GM18498 (cell line): ENCODE measurements at regions not wholly inside any gene's neighbourhood (a gene's known extent, or its start where the extent isn't known, plus 50 kb on each side); places are given as distances from the start of the nearest gene placed in this dataset.
"Not testable (repeated sequence)": the region's sequence is repeated elsewhere in the genome, so short reads cannot be mapped to it uniquely, and the experiment has no call there.

Experiments
- ATAC-seq: cut with Tn5 transposase; IDR thresholded peaks from one replicate; pipeline ENCODE4 v1.9.1; 2021; ENCODE audit warnings: mild to moderate bottlenecking, moderate library complexity; ENCODE audit not compliant: unreplicated experiment

DNA sequence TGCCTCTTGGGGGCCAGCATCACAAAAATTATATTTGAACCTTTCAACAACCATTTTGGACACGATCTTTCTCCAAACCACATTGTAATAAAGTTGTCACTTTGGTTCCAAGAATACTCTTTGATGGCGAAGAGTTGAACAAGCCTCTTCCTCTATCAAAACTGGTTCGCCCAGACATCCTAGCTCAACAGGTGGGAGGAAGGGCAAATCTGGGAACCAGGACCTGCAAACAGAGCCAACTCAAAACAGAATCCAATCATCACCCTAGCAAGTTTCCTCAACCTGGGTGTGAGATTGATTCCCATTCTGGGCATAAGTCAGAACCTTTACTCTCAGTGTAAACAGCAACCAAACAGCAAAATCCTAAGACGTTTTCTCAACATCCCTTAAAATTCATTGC, 141.2 kb upstream of the RREB1 start:
- no peak for ATAC-seq

DNA sequence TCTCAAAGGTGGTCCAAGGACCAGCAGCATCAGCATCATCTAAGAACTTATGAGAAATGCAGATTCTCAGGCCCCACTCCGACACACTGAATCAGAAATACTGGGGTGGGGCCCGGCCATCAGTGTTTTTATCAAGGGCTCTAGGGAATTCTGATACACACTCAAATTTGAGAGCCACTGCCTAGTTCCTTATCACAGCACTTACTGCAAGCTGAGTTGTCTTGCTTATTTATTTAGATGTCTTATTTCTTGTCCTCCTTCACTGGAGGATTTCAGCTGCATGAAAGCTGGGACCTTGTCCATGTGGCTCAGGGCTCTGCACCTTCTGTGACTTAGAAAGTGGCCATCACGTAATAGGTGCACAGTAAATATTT, 139.4 kb upstream of the RREB1 start:
- ATAC-seq = no peak

DNA sequence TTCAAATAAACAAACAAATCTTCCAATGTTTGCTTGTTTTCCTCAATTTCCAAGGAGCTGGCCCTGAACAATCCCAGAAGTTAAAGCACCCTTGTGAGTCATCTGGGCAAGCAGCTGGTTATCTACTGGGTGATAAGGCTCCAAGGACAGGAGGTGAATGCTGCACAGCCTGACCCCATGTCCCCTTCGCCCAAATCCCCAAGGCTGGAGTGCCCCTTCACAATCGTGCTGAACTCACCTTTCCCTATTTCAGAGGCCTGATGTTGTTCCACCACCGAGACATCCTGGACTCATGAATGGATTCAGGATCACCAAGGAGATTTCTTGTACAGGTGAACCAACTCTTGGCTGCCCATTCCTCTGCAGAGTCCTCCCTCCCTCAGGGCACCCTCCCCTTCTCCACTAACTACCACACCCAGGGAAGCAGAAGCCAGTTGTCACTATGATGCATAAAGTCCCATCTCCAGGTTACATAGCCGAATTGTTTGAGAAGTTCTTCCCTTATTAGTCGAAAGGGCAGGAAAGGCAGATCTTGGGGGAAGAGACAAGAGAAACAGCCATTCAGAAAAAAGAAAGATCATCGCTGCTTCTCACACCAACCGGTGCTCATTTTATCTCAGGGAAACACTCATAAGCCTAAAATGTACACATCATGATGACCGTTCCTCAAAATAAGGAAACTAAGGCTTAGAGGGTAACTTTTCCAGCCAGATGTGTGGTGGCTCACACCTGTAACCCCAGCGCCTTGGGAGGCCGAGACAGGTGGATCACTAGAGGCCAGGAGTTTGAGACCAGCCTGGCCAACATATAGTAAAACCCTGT, 138.8 kb upstream of the RREB1 start:
- no peak for ATAC-seq

DNA sequence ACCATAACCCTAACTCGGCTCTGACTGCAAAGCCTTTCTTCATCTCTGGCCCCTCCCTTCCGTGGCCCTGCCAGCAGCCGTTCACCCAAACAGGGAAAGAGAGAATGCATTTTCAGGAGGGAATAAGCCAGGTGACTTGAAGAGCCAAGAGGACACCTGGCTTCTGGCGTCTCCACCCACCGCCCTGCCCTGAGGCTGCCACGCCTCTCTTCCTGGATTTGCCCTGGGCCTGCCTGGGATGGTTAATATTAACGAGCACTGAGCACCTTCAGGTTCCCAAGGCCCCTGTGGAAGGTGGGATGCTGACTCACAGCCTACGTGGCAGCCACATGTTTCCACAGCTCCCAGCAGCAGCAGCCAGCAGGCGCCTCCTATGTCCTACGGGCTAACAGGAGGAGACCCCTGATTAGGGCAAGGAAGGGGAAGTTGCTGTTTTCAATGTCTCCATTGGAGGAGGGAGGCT, 138.0 kb upstream of the RREB1 start:
- ATAC-seq = no peak

DNA sequence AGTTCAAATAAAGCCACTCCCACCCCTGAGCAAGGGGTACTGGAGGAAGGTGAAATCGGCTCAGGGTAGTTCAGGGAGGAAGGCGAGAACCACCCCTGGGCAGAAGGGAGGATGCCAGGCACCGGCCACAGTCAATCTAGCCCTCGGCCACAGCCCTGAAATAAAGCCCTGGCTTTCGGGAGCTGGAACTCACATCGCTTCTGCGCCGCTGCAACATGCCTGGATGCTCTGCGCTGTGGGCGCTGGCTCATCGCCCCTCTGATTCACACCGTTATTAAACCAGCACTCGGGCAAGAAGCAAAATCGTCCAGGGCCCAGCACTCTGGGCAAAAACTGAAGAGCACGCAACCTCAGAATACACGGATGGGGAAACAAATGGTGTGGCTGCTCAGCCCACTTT, 136.9 kb upstream of the RREB1 start:
- ATAC-seq = no peak

DNA sequence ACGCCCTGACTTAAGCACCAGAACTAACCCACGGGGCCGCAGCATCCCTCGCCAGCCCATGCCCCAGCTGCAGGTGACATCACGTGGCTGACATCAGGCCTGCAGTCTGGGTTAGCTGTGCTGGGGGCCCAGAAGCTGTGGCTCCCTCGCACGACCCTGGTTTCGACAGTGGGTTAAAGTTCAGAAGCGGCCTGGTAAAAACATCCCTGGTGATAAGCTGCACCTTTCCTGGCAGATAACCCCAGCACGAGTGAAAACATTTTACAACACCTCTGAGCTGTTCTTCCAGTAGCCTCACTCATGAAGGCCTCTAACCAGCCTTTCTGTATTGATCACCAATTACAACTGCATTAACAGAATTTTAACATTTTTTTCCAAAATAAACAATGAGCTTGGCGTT, 136.4 kb upstream of the RREB1 start:
- no peak for ATAC-seq

DNA sequence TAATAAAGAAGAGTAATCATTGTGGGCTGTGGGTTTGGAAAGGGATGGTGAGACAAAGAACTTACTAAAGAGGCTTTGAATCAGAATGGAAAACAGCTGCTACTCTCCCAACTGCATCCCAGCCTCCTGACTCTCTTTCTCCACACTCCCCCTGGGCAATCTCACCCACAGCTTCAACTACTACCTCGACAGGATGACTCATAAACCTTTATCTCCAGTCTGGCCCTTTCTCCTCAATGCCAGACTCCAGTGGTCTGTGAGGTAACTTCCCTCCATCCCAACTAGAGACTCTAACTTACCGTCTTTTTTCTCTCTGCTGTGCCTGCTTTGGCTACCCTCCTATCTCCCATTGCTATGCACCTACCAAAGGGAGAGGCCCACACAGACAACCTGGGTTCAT, 135.3 kb upstream of the RREB1 start:
- no peak for ATAC-seq

DNA sequence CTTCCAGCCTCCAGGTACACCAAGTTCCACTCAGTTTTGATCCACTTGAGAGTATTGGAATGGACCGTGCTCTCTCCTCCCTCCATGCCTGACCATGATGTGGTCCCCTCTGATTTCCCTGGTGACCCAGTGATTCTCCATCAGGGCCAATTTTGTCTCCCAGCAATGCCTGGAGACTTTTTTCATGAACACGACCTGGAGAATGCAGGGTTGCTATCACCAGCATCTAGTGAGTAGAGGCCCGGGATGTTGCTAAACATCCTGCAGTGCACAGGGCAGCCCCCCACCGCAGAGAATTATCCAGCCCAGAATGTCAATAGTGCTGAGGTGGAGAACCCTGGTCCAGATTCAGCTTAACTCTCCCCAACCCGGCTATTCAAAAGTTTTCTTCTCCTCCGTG, 134.0 kb upstream of the RREB1 start:
- ATAC-seq = no peak

DNA sequence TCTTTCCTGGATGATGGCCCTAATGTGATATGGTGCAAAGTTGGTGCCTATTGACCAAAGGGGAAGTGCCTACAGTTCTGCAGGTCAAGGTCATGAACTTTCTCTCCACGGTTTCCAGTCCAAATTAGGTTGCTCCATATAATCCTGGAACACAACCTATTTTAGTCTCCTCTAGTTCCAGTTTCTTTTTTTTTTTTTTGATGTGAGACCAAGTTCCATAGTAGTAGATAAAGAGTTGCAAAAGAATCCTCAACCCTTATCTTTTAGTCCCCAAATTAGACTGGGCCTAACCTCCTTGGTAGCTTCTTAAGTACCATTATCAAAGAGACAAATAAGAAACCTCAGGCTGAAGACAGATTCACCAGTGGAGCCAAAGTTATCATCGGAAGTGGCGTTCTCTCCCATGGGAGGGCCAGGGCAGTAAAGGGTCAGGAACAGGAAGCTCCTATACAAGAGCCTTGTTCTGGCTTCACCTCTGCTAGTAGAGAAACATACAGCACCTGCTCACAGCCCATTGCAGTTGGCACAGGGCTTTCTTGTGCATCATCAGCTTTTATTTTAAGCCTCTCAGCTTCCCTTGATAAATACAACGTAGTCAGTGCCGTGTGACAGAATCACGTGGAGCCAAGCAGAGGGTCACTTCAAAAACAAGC, 132.2 kb upstream of the RREB1 start:
- no peak for ATAC-seq

DNA sequence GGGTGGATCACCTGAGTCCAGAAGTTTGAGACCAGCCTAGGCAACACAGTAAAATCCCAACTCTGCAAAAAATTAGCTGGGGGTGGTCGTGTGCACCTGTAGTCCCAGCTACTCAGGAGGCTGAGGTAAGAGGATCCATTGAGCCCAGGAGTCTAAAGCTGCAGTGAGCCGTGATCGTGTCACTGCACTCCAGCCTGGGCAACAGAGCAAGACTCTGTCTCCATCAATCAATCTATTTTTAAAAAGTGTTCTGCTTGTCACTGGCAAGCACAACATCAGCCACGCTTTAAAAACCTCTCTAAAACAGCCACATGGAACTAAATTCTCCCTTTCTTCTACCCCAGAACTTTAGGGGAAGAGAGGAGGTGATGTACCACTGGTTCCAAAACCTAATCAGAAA, 131.6 kb upstream of the RREB1 start:
- ATAC-seq = no peak

DNA sequence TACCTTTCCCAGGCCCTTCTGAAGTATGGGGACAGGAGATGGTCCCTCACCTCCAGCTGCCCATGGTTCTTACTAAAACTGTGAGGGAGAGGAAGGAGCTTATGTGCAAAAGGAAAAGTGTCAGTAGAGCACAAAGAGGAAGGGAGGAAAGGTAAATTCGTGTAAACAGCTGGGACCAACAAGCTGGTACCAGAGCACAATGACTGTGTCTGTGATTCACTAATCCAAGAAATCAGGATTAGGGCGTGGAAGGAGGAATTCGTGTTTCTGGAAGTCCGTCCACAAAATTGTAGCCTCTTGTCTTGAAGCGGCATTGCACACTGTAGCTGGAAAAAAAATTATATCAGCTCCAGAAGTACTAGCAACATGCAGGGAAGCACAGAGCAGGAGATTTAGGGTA, 129.0 kb upstream of the RREB1 start:
- no peak for ATAC-seq

DNA sequence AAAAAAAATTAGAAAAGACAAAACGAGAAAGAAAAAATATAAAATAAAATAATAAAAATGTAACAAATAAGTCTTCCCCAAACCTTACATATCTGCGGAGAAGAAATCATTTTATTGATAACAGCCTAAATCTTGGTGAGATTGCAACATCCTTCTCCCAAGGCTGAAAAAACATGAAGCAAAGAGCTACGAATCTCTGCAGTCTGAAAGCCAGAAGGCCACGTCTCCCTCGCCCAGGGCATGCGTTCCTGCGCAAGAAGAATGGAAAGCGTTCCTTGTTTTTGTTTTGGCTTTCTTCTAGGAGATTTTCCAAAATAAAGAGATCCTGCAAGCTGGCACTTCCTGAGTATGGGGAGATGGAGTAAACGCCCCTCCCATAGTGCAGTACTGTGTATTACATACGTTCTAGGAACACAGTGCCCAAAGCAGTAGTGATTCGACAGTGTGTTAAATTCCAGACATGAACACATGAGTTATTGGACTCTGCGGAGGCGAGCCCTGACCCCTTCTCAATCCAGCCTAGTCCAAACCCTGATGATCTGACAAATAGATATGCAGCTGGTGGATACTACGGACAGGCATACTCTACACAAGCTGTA, 126.7 kb upstream of the RREB1 start:
- ATAC-seq = no peak

DNA sequence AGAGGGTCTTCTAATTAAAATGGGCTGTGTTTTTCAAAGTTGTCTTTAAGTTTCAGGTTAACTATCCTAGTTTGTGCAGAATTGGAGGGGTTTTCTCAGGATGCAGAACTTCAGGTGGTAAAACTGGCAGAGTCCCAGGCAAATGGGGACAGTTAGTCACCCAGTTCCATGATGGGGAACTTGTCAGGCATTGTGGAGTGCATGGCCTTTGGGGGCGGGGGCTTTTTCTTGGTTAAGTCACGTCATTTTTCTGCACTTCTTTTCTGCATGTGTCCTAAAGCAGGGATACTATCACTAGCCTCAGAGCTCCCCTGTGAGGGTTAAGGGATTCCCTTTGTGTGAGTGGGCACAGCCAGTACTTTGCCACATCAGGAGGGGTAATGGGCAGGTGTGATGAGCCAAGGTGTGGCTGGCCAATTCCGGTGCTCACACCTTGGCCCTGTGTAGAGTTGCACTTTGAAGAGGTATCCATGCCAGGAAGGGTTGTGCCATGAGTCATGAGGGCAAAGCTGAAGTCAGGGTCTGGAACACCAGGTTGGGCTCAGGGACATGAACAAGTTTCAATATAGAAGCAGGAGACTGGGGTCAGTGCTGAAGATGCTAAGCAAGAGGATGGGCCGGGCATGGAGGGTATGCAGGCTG, 126.0 kb upstream of the RREB1 start:
- ATAC-seq = no peak

DNA sequence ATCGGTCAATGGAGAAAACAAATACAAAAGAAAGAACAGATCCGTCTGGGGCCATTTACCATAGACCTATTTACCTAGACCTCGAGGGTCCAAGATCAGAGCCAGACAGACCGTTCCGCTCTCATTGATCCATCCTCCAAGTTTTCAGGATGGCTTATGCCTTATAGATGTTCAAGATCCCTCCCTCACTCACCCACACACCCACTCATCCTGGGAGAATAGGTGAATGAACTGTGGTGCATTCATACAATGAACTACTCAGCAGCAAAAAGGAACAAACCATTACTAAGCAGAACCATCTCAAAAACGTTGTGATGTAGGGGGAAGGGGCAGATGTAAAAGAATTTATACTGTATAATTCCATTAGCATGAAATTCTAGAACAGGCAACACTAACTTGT, 125.1 kb upstream of the RREB1 start:
- no peak for ATAC-seq

DNA sequence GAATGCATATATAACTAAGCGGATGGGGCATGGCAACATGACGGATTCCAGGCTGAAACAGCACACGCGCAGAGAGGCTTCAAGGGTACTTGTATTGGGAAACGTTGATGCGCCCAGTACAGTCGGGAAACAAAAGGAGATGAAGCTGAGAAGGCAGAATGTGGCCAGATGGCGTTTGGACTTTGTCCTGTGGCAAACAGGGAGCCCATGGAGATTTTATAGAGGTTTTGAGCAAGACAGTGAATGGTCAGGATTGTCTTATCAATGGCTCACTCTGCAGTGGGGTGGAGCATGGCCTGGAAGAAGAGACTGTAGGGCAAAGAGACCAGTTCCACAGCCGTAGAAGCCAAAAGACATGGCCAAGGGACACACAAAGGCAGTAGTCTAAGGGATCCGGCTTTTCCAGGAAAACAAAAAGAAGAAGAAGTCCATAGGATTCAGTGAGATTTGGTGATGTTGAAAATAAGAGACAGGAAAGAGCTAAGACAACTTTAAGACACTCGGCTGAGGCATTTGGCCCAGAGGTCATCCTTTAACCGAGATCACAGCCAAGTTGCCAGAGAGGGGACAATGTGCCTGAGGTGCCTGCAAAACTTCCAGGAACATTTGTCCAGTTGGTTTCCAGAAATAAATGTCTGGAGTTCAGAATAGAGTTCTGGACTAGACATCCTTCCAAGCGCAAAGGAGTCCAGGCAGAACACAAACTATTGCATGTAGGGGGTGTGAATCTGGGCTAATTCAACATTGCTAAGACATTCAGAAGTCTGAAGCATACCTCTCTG, 123.0 kb upstream of the RREB1 start:
- ATAC-seq = no peak

DNA sequence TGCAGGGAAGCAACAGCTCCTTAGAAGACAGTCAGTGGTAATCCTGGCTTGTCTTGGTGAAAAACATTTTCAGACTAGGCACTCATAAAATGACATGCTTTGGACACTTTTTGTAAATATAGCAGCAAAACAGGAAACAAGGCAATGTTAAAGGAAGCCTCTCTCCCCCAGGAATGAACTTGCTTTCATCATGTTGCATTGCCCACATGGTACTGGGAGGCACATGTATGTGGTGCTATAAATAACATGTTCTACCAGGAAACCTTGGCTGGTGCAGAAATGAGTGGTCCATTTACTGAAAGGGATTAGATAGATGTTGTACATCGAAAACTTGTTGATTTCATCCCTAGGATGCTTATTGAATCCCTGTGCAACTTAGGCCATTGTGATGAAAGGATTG, 121.4 kb upstream of the RREB1 start:
- no peak for ATAC-seq

DNA sequence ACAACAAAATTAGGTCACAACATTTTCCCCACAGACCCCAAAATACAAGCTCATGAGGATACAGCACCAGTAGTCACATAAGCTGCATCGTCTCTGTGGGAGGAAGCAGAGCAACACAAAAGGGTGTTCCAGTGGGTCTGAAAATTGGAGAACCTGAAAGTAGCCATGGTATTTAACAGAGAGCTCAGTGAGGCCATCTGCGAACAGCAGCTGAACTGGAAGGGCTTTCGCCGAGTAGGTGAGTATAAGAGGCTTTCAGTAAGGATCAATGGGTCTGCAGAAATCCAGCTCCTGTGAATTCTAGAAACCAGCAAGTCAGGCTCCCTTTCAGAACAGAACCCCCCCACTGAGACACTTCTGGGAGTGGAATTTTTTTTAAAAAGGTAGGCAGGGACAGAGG, 120.0 kb upstream of the RREB1 start:
- ATAC-seq = no peak

DNA sequence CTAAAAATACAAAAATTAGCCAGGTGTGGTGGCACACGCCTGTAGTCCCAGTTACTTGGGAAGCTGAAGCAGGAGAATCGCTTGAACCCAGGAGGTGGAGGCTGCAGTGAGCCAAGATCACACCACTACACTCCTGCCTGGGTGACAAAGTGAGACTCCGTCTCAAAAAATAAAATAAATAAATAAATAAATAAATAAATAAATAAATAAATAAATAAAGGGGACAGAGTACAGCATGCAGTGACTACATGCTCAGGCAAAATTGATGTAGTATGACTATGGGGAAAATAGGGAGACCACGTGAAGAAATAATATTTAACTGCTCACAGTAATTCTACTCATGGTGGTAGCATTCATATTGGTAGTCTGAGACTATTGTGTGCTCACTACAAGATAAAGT, 117.7 kb upstream of the RREB1 start:
- ATAC-seq = not testable (repeated sequence)

DNA sequence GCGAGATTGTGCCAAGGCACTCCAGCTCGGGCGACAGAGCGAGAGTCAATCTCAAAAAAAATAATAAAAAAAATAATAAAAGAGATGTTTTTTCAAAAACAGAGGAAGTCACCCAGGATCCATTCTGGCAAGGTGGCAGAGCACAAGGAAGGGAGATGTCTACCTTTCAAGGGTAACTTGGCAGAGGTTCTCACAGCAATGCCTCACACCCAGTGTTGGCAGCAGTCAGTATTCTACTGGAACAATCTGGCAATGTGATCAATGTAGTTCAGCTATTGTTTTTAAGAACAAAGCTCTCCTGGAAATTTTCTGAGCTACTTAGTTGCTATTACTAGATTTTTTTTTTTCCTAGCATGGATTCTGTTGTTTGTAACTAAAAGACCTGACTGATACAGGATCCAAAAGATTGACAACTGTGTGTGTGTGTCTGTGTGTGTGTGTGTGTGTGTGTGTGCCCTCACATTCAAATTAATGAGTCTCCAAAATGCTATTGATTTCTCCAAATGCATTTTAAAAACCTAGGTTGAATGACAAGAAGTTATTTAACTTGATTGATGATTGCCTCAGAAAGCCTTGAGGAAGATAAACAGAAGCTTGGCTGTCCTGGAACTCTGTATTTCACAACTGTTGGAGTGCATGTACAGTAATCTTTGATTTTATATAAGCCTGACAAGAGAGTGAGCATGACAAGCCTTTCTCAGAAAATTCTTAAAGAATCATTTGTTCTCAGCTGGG, 114.1 kb upstream of the RREB1 start:
- ATAC-seq = no peak

DNA sequence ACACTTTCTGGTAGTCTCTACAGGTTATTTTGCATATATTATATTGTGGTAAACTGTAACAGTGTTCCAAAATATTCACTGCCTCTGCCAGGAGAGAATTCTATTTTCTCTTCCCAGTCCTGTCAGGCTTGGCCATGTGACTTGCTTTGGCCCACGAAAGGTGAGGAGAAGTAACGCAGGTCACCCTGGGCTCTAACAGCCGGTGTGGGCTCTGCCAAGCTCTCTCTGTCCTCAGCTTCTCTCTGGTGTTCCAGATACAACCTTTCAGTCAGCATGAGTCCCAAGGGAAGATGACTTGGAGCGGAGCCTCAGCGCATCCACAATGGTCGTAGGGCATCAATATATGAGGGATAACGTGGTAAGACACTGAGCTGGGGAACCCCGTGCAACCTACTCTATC, 113.0 kb upstream of the RREB1 start:
- no peak for ATAC-seq
